ENCODE measurements at regions not wholly inside any gene's neighbourhood (a gene's known extent, or its start where the extent isn't known, plus 50 kb on each side); places are given as distances from the start of the nearest gene placed in this dataset.

DNA sequence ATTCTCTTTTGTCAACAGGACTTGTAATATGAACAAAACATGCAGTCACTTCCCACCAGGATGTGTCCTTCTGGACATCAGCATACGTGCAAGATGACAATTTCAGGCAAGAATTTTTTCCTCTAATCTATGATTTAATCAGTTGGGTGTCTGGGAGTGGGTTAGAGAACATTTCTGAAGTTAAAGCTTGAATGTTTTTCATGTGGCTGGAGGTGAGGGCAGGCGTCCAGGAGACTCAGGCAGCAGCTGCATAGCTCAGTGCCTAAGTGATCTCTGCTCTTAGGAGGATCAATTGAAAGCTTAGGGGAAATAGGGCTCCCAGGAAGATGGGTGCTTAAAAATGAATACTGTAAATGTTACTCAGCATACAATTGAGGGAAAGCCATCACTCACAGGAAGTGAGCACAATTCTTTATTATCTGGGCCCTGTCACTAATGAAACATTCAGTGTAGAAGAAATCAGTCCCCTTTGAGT lies 457.6 kb upstream of the KLF6 start:
- no peak for DNase-seq (ENCODE audit: low spot score)
- H3K4me1 ChIP-seq (ENCODE audit: control insufficient read depth in 4 of 4, insufficient read depth in 4 of 4, low read length in 3 of 4), result peaks cover 0 to 3% (median 0%) of the 10 kb centered on the region in 4 donors
- no peak overlapping the region for H3K9ac ChIP-seq (ENCODE audit: low read depth in 1 of 2, low read length in 2 of 2)
- WGBS, result 57% methylated on average over 2 of the region's 2 CpGs
- no peak overlapping the region for H3K4me3 ChIP-seq (ENCODE audit: low read depth in 1 of 3, low read length in 3 of 3)
- H3K27me3 ChIP-seq (ENCODE audit: control insufficient read depth in 4 of 4, insufficient read depth in 4 of 4, low read length in 3 of 4), result peaks cover 0 to 4% (median 0%) of the 10 kb centered on the region in 4 donors
- no peaks in the 10 kb centered on the region for H3K9me3 ChIP-seq (ENCODE audit: control insufficient read depth in 4 of 4, low read length in 3 of 4)
- TF ChIP-seq, protein P1, sequence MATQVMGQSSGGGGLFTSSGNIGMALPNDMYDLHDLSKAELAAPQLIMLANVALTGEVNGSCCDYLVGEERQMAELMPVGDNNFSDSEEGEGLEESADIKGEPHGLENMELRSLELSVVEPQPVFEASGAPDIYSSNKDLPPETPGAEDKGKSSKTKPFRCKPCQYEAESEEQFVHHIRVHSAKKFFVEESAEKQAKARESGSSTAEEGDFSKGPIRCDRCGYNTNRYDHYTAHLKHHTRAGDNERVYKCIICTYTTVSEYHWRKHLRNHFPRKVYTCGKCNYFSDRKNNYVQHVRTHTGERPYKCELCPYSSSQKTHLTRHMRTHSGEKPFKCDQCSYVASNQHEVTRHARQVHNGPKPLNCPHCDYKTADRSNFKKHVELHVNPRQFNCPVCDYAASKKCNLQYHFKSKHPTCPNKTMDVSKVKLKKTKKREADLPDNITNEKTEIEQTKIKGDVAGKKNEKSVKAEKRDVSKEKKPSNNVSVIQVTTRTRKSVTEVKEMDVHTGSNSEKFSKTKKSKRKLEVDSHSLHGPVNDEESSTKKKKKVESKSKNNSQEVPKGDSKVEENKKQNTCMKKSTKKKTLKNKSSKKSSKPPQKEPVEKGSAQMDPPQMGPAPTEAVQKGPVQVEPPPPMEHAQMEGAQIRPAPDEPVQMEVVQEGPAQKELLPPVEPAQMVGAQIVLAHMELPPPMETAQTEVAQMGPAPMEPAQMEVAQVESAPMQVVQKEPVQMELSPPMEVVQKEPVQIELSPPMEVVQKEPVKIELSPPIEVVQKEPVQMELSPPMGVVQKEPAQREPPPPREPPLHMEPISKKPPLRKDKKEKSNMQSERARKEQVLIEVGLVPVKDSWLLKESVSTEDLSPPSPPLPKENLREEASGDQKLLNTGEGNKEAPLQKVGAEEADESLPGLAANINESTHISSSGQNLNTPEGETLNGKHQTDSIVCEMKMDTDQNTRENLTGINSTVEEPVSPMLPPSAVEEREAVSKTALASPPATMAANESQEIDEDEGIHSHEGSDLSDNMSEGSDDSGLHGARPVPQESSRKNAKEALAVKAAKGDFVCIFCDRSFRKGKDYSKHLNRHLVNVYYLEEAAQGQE (IDR thresholded peaks at IDR 0.05), result no peak
- TF ChIP-seq HNF4G (IDR thresholded peaks at IDR 0.05) (no peak), TAF1 (conservative IDR thresholded peaks at IDR 0.05) (no peak), RXRA (IDR thresholded peaks at IDR 0.05) (no peak), HNF4A (conservative IDR thresholded peaks at IDR 0.05) (no peak), SP1 (IDR thresholded peaks at IDR 0.05) (no peak), NR2F2 (IDR thresholded peaks at IDR 0.05) (no peak), RAD21 (IDR thresholded peaks at IDR 0.05) (no peak), FOXA2 (IDR thresholded peaks at IDR 0.05) (no peak), FOXA1 (IDR thresholded peaks at IDR 0.05) (no peak), YY1 (IDR thresholded peaks at IDR 0.05) (no peak), EGR1 (IDR thresholded peaks at IDR 0.05; ENCODE audit: low read depth in 2 of 2) (no peak), JUND (IDR thresholded peaks at IDR 0.05) (no peak)
- TF ChIP-seq, protein P2, sequence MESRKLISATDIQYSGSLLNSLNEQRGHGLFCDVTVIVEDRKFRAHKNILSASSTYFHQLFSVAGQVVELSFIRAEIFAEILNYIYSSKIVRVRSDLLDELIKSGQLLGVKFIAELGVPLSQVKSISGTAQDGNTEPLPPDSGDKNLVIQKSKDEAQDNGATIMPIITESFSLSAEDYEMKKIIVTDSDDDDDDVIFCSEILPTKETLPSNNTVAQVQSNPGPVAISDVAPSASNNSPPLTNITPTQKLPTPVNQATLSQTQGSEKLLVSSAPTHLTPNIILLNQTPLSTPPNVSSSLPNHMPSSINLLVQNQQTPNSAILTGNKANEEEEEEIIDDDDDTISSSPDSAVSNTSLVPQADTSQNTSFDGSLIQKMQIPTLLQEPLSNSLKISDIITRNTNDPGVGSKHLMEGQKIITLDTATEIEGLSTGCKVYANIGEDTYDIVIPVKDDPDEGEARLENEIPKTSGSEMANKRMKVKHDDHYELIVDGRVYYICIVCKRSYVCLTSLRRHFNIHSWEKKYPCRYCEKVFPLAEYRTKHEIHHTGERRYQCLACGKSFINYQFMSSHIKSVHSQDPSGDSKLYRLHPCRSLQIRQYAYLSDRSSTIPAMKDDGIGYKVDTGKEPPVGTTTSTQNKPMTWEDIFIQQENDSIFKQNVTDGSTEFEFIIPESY (IDR thresholded peaks at IDR 0.05), result no peak
- TF ChIP-seq, protein P3, sequence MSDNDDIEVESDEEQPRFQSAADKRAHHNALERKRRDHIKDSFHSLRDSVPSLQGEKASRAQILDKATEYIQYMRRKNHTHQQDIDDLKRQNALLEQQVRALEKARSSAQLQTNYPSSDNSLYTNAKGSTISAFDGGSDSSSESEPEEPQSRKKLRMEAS (IDR thresholded peaks at IDR 0.05), result no peak
- TF ChIP-seq, protein P4, sequence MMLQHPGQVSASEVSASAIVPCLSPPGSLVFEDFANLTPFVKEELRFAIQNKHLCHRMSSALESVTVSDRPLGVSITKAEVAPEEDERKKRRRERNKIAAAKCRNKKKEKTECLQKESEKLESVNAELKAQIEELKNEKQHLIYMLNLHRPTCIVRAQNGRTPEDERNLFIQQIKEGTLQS (IDR thresholded peaks at IDR 0.05), result no peak
- TF ChIP-seq, protein P5, sequence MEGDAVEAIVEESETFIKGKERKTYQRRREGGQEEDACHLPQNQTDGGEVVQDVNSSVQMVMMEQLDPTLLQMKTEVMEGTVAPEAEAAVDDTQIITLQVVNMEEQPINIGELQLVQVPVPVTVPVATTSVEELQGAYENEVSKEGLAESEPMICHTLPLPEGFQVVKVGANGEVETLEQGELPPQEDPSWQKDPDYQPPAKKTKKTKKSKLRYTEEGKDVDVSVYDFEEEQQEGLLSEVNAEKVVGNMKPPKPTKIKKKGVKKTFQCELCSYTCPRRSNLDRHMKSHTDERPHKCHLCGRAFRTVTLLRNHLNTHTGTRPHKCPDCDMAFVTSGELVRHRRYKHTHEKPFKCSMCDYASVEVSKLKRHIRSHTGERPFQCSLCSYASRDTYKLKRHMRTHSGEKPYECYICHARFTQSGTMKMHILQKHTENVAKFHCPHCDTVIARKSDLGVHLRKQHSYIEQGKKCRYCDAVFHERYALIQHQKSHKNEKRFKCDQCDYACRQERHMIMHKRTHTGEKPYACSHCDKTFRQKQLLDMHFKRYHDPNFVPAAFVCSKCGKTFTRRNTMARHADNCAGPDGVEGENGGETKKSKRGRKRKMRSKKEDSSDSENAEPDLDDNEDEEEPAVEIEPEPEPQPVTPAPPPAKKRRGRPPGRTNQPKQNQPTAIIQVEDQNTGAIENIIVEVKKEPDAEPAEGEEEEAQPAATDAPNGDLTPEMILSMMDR (IDR thresholded peaks at IDR 0.05; ENCODE audit: low read depth, low read length, missing input control), result no peak
- H3K27ac ChIP-seq (ENCODE audit: low read depth in 1 of 2, low read length in 2 of 2), result peak overlapping the region in 1 of 2 donors; percentile 48
- no peaks in the 10 kb centered on the region for H3K36me3 ChIP-seq (ENCODE audit: control insufficient read depth in 4 of 4, insufficient read depth in 3 of 4, low read depth in 1 of 4, low read length in 3 of 4)

Measured in liver (tissue), 8 donors.